ENCODE measurements at regions not wholly inside any gene's neighbourhood (a gene's known extent, or its start where the extent isn't known, plus 50 kb on each side); places are given as distances from the start of the nearest gene placed in this dataset.
"Not testable (repeated sequence)": the region's sequence is repeated elsewhere in the genome, so short reads cannot be mapped to it uniquely, and the experiment has no call there.

GRCh38 chr5:105680858-105681475, 1989.8 kb downstream of the EFNA5 start:
- no peaks in the 10 kb centered on the region for H3K36me3 ChIP-seq
- H3K27me3 ChIP-seq, result no peaks in the 10 kb centered on the region
- DNase-seq, result no peak
- H3K4me3 ChIP-seq, result no peak overlapping the region
- H3K9me3 ChIP-seq, result no peaks in the 10 kb centered on the region

GRCh38 chr5:105677291-105677690, 1993.4 kb downstream of the EFNA5 start:
- DNase-seq, result no peak
- Histone ChIP-seq H3K36me3 (no peaks in the 10 kb centered on the region), H3K27me3 (no peaks in the 10 kb centered on the region), H3K4me3 (no peak overlapping the region), H3K9me3 (no peaks in the 10 kb centered on the region)

GRCh38 chr5:105670596-105670995, 2000.1 kb downstream of the EFNA5 start:
- Histone ChIP-seq H3K9me3 (peaks cover 8% of the 10 kb centered on the region; the same call in 1 of the 2 replicates), H3K36me3 (no peaks in the 10 kb centered on the region), H3K27me3 (no peaks in the 10 kb centered on the region), H3K4me3 (no peak overlapping the region)
- DNase-seq, result no peak

- no peak for DNase-seq
- H3K4me3 ChIP-seq, result no peak overlapping the region
- H3K9me3 ChIP-seq, result peaks cover 10% of the 10 kb centered on the region
- H3K36me3 ChIP-seq, result no peaks in the 10 kb centered on the region
- no peaks in the 10 kb centered on the region for H3K27me3 ChIP-seq
Observed at GRCh38 chr5:105663671-105664070, 2007.1 kb downstream of the EFNA5 start.

GRCh38 chr5:105659396-105659795, 2011.3 kb downstream of the EFNA5 start:
- DNase-seq, result no peak
- no peak overlapping the region for H3K4me3 ChIP-seq
- no peaks in the 10 kb centered on the region for H3K36me3 ChIP-seq
- H3K27me3 ChIP-seq, result no peaks in the 10 kb centered on the region
- H3K9me3 ChIP-seq, result no peaks in the 10 kb centered on the region

GRCh38 chr5:105640328-105640727, 2030.4 kb downstream of the EFNA5 start:
- Histone ChIP-seq H3K27me3 (no peaks in the 10 kb centered on the region), H3K4me3 (no peak overlapping the region), H3K36me3 (no peaks in the 10 kb centered on the region), H3K9me3 (peaks cover 3% of the 10 kb centered on the region; the same call in 1 of the 2 replicates)
- DNase-seq, result no peak

- Histone ChIP-seq H3K4me3 (no peak overlapping the region), H3K27me3 (no peaks in the 10 kb centered on the region), H3K36me3 (no peaks in the 10 kb centered on the region), H3K9me3 (peaks cover 3% of the 10 kb centered on the region; the same call in 1 of the 2 replicates)
- no peak for DNase-seq
Observed at GRCh38 chr5:105639511-105639910, 2031.2 kb downstream of the EFNA5 start.

GRCh38 chr5:105639068-105639467, 2031.7 kb downstream of the EFNA5 start:
- Histone ChIP-seq H3K9me3 (peaks cover 3% of the 10 kb centered on the region; the same call in 1 of the 2 replicates), H3K36me3 (no peaks in the 10 kb centered on the region), H3K4me3 (no peak overlapping the region), H3K27me3 (no peaks in the 10 kb centered on the region)
- no peak for DNase-seq

GRCh38 chr5:105638437-105638836, 2032.3 kb downstream of the EFNA5 start:
- Histone ChIP-seq H3K36me3 (no peaks in the 10 kb centered on the region), H3K27me3 (no peaks in the 10 kb centered on the region), H3K4me3 (no peak overlapping the region), H3K9me3 (peaks cover 3% of the 10 kb centered on the region; the same call in 1 of the 2 replicates)
- no peak for DNase-seq

GRCh38 chr5:105632043-105632442, 2038.7 kb downstream of the EFNA5 start:
- H3K27me3 ChIP-seq, result no peaks in the 10 kb centered on the region
- no peaks in the 10 kb centered on the region for H3K9me3 ChIP-seq
- no peaks in the 10 kb centered on the region for H3K36me3 ChIP-seq
- no peak for DNase-seq
- H3K4me3 ChIP-seq, result no peak overlapping the region

GRCh38 chr5:105630803-105631202, 2039.9 kb downstream of the EFNA5 start:
- H3K36me3 ChIP-seq, result no peaks in the 10 kb centered on the region
- H3K4me3 ChIP-seq, result no peak overlapping the region
- H3K9me3 ChIP-seq, result no peaks in the 10 kb centered on the region
- H3K27me3 ChIP-seq, result no peaks in the 10 kb centered on the region
- no peak for DNase-seq

GRCh38 chr5:105619725-105620124, 2051.0 kb downstream of the EFNA5 start:
- Histone ChIP-seq H3K36me3 (no peaks in the 10 kb centered on the region), H3K9me3 (no peaks in the 10 kb centered on the region), H3K27me3 (no peaks in the 10 kb centered on the region), H3K4me3 (no peak overlapping the region)
- no peak for DNase-seq

GRCh38 chr5:105617436-105618215, 2053.1 kb downstream of the EFNA5 start:
- no peaks in the 10 kb centered on the region for H3K27me3 ChIP-seq
- no peak for DNase-seq
- no peak overlapping the region for H3K4me3 ChIP-seq
- no peaks in the 10 kb centered on the region for H3K9me3 ChIP-seq
- H3K36me3 ChIP-seq, result no peaks in the 10 kb centered on the region

- Histone ChIP-seq H3K27me3 (no peaks in the 10 kb centered on the region), H3K4me3 (no peak overlapping the region), H3K36me3 (no peaks in the 10 kb centered on the region), H3K9me3 (no peaks in the 10 kb centered on the region)
- no peak for DNase-seq
Observed at GRCh38 chr5:105616599-105616998, 2054.0 kb upstream of the NUDT12 start.

GRCh38 chr5:105602406-105602805, 2039.8 kb upstream of the NUDT12 start:
- H3K27me3 ChIP-seq, result not testable (repeated sequence)

GRCh38 chr5:105593011-105593760, 2030.6 kb upstream of the NUDT12 start:
- Histone ChIP-seq H3K4me3 (no peak overlapping the region), H3K9me3 (no peaks in the 10 kb centered on the region), H3K36me3 (no peaks in the 10 kb centered on the region), H3K27me3 (no peaks in the 10 kb centered on the region)
- DNase-seq, result no peak

More at GRCh38 chr5:105602406-105602805, 2039.8 kb upstream of the NUDT12 start:
- H3K36me3 ChIP-seq, DNase-seq, H3K4me3 ChIP-seq: not testable (repeated sequence)
- peaks cover 12% of the 10 kb centered on the region for H3K9me3 ChIP-seq

GRCh38 chr5:105587963-105588662, 2025.5 kb upstream of the NUDT12 start:
- H3K9me3 ChIP-seq, result peaks cover 5% of the 10 kb centered on the region
- no peak overlapping the region for H3K4me3 ChIP-seq
- no peak for DNase-seq
- H3K27me3 ChIP-seq, result no peaks in the 10 kb centered on the region
- no peaks in the 10 kb centered on the region for H3K36me3 ChIP-seq

All from MG63 (cell line).